Effector memory CD4-positive, alpha-beta T cell (primary cell): ENCODE measurements at regions not wholly inside any gene's neighbourhood (a gene's known extent, or its start where the extent isn't known, plus 50 kb on each side); places are given as distances from the start of the nearest gene placed in this dataset.

ENCODE experiments used
- DNase-seq, 3 donors: peaks; one replicate each; pipeline ENCODE4 v3.0.0-alpha.2; 2020
- H3K27ac ChIP-seq: 2 replicates; pipeline ENCODE4 v1.7.0; 2013; ENCODE audit warnings: mild to moderate bottlenecking, low read length, moderate library complexity; ENCODE audit not compliant: insufficient read depth, poor library complexity, severe bottlenecking
- H3K27me3 ChIP-seq: replicated peaks from 2 replicates; pipeline ENCODE4 v1.7.0; 2013; ENCODE audit warnings: mild to moderate bottlenecking, low read length; ENCODE audit not compliant: insufficient read depth, control insufficient read depth, poor library complexity, severe bottlenecking
- H3K36me3 ChIP-seq: 2 replicates; pipeline ENCODE4 v1.7.0; 2013; ENCODE audit warnings: mild to moderate bottlenecking, low read length, moderate library complexity; ENCODE audit not compliant: control insufficient read depth, insufficient read depth
- H3K4me1 ChIP-seq: 2 replicates; pipeline ENCODE4 v1.7.0; 2013; ENCODE audit warnings: low read length, mild to moderate bottlenecking; ENCODE audit not compliant: control insufficient read depth, insufficient read depth, poor library complexity, severe bottlenecking
- H3K4me3 ChIP-seq: 2 replicates; pipeline ENCODE4 v1.7.0; 2013; ENCODE audit warnings: low read length, low read depth, mild to moderate bottlenecking; ENCODE audit not compliant: insufficient read depth, poor library complexity, severe bottlenecking
- H3K9me3 ChIP-seq: 2 replicates; pipeline ENCODE4 v1.7.0; 2013; ENCODE audit warnings: mild to moderate bottlenecking, low read length, moderate library complexity; ENCODE audit not compliant: control insufficient read depth

GRCh38 chr11:115939104-115939730 lies 435.0 kb upstream of the CADM1 start:
- no peak for DNase-seq
- no peaks in the 10 kb centered on the region for H3K36me3 ChIP-seq
- H3K27ac ChIP-seq, result no peak overlapping the region

GRCh38 chr11:115933564-115933963 lies 429.3 kb upstream of the CADM1 start:
- no peaks in the 10 kb centered on the region for H3K27me3 ChIP-seq
- H3K36me3 ChIP-seq, result no peaks in the 10 kb centered on the region
- H3K9me3 ChIP-seq, result no peaks in the 10 kb centered on the region
- no peak overlapping the region for H3K27ac ChIP-seq
- no peak overlapping the region for H3K4me3 ChIP-seq
- DNase-seq, result no peak
- no peaks in the 10 kb centered on the region for H3K4me1 ChIP-seq

More at GRCh38 chr11:115939104-115939730, 435.0 kb upstream of the CADM1 start:
- H3K9me3 ChIP-seq, result no peaks in the 10 kb centered on the region
- no peak overlapping the region for H3K4me3 ChIP-seq
- H3K27me3 ChIP-seq, result no peaks in the 10 kb centered on the region
- no peaks in the 10 kb centered on the region for H3K4me1 ChIP-seq

DNA sequence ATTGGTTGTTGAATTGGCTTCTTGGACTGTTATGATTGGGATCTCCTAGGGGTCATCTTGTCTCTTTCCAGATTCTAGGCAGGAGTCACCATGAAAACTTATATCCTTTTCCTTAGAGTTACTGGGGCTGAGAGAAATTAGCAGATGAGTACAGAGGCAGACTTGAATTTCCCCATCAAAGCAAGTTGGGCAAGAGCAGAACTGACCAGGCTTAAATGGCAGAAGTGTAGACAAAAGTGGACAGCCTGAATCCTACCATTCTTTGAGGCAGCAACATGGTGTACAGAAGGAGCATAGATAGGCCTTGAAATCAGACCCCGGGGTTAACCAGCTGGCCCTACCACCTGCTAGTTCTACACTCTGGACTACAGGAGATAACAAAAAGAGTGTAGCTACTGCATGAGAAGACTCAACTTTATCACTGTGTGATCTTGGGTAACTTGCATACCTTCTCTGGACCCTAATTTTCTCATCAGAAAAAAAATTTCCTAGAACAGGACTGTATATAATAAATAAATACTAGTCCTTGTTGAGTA lies 427.4 kb upstream of the CADM1 start:
- Histone ChIP-seq H3K27me3 (no peaks in the 10 kb centered on the region), H3K4me3 (no peak overlapping the region), H3K27ac (no peak overlapping the region), H3K36me3 (no peaks in the 10 kb centered on the region), H3K4me1 (no peaks in the 10 kb centered on the region), H3K9me3 (no peaks in the 10 kb centered on the region)
- DNase-seq, result no peak

DNA sequence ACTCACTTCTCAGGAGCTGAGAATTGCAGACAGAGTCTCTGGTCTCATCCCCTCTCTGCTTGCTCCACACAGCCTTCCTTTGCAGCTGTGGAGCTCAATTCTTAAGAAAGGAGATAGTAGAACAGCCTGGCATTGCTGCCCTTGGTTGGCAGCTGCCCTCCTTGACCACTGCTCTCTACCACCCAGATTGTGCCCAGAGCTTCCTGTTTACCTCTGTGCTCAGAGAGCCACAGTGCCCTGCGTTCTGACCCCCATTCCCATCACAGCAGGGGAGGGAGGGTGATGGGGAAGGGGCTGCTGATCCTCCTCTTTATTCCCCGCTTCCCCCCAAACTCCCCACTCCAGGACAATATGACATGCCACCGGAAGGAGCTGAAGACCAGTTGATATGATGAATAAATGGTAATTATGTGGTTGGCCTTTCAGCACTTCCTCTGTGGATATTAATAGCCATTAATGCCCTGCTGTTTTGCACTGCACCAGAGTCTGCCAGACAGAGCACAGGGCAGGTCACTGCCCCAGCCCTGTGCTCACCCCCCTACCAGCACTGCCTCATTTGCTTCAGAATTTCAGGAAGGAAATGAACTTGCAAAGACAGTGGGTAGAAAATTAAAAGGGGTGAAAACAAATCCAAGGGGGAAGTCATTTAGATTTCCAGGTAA lies 426.8 kb upstream of the CADM1 start:
- H3K27me3 ChIP-seq, result no peaks in the 10 kb centered on the region
- no peaks in the 10 kb centered on the region for H3K4me1 ChIP-seq
- no peak for DNase-seq
- no peaks in the 10 kb centered on the region for H3K36me3 ChIP-seq
- H3K27ac ChIP-seq, result no peak overlapping the region
- no peak overlapping the region for H3K4me3 ChIP-seq
- H3K9me3 ChIP-seq, result no peaks in the 10 kb centered on the region

DNA sequence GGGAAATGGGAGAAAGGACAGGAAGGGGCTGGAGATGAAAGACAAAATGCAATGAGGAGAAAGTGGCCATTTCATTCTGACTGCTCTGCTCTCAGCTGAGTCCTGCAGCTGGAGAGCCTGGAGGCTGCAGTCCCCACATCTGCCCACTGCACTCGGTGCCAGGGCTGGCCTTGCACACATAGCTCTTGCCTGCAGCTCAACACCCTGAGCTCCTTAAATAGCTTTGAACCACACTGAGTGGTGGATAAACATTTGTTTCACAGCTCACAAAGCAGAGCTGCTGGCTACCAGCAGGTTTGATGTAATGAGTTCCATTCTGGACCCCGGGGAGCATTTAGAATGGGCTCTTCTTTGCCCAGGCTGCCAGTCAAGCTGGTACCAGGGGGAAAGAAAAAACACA lies 426.1 kb upstream of the CADM1 start:
- no peak overlapping the region for H3K27ac ChIP-seq
- no peaks in the 10 kb centered on the region for H3K4me1 ChIP-seq
- H3K27me3 ChIP-seq, result no peaks in the 10 kb centered on the region
- no peak for DNase-seq
- no peak overlapping the region for H3K4me3 ChIP-seq
- H3K9me3 ChIP-seq, result no peaks in the 10 kb centered on the region
- no peaks in the 10 kb centered on the region for H3K36me3 ChIP-seq

- Histone ChIP-seq H3K9me3 (no peaks in the 10 kb centered on the region), H3K27ac (no peak overlapping the region), H3K4me3 (no peak overlapping the region), H3K36me3 (no peaks in the 10 kb centered on the region), H3K4me1 (no peaks in the 10 kb centered on the region), H3K27me3 (no peaks in the 10 kb centered on the region)
- no peak for DNase-seq
These were observed 425.5 kb upstream of the CADM1 start for GRCh38 chr11:115929618-115930129.

DNA sequence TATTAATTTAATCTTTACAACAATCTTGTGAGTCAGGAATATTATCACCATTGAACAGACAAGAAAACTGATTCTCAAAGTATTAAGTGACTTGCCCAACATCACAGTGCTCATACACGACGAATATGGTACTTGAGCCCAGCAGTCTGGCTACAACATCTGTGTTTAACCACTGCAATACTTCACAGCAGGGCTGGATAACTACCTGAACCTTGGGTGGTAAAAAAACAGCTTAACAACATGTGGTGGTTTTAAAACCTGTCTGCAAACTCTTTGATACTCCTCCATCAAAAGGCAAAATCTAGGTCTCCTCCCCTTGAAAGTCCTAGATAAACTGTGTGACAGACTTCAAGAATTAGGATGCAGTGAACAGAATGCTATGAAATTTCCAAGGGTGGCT lies 424.6 kb upstream of the CADM1 start:
- no peaks in the 10 kb centered on the region for H3K4me1 ChIP-seq
- no peaks in the 10 kb centered on the region for H3K36me3 ChIP-seq
- no peak overlapping the region for H3K4me3 ChIP-seq
- no peak for DNase-seq
- H3K27ac ChIP-seq, result no peak overlapping the region
- no peaks in the 10 kb centered on the region for H3K27me3 ChIP-seq
- no peaks in the 10 kb centered on the region for H3K9me3 ChIP-seq

- no peaks in the 10 kb centered on the region for H3K27me3 ChIP-seq
These were observed 423.7 kb upstream of the CADM1 start for GRCh38 chr11:115927823-115928329.

GRCh38 chr11:115926601-115927000 lies 422.4 kb upstream of the CADM1 start:
- no peak overlapping the region for H3K27ac ChIP-seq
- H3K9me3 ChIP-seq, result no peaks in the 10 kb centered on the region
- H3K4me3 ChIP-seq, result no peak overlapping the region
- no peaks in the 10 kb centered on the region for H3K4me1 ChIP-seq
- DNase-seq, result no peak
- no peaks in the 10 kb centered on the region for H3K27me3 ChIP-seq
- H3K36me3 ChIP-seq, result no peaks in the 10 kb centered on the region

More at GRCh38 chr11:115927823-115928329, 423.7 kb upstream of the CADM1 start:
- no peaks in the 10 kb centered on the region for H3K36me3 ChIP-seq
- H3K27ac ChIP-seq, result no peak overlapping the region
- no peaks in the 10 kb centered on the region for H3K4me1 ChIP-seq
- H3K4me3 ChIP-seq, result no peak overlapping the region
- DNase-seq, result no peak
- H3K9me3 ChIP-seq, result no peaks in the 10 kb centered on the region

GRCh38 chr11:115926138-115926537 lies 421.9 kb upstream of the CADM1 start:
- Histone ChIP-seq H3K27ac (no peak overlapping the region), H3K4me1 (no peaks in the 10 kb centered on the region), H3K9me3 (no peaks in the 10 kb centered on the region), H3K4me3 (no peak overlapping the region), H3K36me3 (no peaks in the 10 kb centered on the region), H3K27me3 (no peaks in the 10 kb centered on the region)
- DNase-seq, result no peak
